ENCODE measurements at regions not wholly inside any gene's neighbourhood (a gene's known extent, or its start where the extent isn't known, plus 50 kb on each side); places are given as distances from the start of the nearest gene placed in this dataset.
"Not testable (repeated sequence)": the region's sequence is repeated elsewhere in the genome, so short reads cannot be mapped to it uniquely, and the experiment has no call there.

DNA sequence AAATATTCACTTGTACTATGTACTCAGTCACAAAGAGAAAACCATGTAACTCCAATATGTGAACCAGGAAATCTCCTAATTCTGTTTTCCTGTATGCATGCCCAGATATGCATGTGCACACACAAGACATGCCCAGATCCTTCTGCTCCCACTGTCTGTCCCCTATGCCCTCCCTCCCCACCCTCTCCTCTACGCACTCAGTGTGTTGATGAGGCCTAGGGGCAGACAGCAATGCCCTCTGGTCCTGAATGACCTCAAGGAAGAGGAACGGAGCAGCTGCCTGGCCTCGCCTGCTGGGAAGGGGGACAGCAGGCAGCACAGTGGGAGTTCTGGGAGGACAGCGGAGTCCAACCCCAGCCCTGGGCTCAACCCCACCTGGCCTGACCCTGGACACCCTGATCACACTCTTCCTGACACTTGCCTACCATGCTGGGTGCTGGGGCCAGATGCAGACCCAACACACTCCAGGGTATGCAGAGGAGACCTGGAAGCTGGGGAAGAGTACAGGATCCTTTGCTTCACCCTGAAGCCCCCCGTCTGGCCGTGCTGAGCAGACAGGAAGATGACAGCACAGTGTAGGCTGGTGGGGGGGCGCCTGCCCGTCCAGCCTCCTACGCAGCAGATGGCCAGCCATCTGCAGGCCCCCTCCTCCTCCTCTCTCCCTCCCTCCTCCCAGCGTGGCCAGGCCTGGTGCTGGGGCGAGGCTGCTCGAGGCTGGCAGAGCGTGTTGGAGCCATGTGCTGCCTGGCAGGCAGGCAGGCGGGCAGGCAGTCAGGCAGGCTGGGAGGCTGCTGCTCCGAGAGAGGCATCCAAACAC lies 106.6 kb upstream of the NCOR2 start:
- peak; percentile 37 for DNase-seq

DNA sequence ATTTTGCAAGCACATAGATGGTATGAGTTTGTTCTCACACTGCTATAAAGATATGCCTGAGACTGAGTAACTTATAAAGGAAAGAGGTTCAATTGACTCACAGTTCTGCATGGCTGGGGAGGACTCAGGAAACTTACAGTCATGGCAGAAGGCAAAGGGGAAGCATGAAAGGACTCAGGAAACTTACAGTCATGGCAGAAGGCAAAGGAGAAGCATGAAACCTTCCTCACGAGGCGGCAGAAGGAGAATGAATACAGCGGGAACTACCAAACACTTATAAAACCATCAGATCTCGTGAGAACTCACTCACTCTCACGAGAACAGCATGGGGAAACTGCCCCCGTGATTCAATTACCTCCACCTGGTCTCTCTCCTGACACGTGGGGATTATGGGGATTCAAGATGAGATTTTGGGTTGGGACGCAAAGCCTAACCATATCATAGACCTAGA lies 101.9 kb upstream of the NCOR2 start:
- not testable (repeated sequence) for DNase-seq

- DNase-seq, result no peak
These were observed 101.2 kb upstream of the NCOR2 start for GRCh38 chr12:124668602-124669001.

GRCh38 chr12:124667506-124668326 lies 100.3 kb upstream of the NCOR2 start:
- DNase-seq, result no peak

DNA sequence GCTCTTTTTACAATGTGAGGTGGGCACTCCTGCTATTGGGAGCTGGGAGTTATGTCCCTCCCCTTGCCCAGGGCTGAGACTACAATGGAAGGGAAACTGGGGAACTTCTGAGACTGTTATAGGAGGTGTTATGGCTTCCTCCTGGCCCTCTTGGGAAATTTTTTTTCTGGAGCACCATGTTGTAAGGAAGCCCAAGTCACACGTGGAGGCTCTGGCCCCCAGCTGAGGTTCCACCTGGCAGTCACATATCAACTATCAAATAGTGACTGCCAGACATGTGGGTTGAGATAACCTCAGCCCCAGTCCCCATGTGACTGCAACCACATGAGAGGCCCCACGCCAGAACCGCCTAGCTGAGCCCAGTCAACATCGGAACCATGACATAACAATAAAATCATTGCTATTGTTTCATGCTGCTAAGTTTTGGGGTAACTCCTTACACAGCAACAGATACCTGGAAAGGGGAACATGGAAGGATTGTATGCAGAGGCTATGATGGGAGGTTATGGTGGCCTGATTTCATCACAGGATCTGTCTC lies 99.4 kb upstream of the NCOR2 start:
- DNase-seq, result no peak

GRCh38 chr12:124665511-124665910 lies 98.1 kb upstream of the NCOR2 start:
- peak; percentile 80 for DNase-seq

GRCh38 chr12:124664395-124665111 lies 97.1 kb upstream of the NCOR2 start:
- DNase-seq, result peak; percentile 30

GRCh38 chr12:124663771-124664366 lies 96.5 kb upstream of the NCOR2 start:
- DNase-seq, result no peak

DNA sequence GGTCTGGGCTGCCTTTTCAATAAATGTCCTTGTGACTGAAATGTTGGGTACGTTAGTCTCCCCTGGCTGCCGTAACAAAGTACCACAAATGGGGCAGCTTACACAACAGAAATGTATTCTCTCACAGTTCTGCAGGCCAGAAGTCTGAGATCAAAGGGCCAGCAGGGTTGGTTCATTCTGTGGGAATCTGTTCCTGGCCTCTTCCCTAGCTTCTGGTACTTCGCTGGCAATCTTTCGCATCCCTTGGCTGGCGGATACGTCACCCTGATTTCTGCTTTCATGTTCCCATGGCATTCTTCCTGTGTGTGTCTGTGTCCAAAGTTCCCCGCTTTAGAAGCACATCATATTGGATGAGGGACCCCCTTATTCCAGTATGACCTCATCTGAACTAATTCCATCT lies 95.8 kb upstream of the NCOR2 start:
- peak; percentile 31 for DNase-seq

DNA sequence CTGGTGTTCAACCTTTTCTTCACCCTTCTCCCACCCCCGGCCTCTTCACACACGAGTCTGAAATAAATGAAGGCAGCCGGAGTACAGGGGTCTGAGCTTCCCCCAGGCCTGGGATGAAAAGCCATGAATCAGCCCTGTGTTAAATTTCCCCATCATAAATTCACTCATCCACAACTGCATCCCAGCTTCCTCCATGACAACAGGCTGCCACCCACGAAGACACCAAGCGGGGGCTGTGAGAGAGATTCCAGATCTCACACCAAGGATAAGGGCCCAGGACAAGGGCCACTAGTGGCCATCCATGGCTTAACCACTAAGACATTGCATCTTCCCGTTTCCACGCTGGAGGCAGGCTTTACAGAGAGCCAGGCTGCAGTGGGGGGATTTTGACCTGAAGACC lies 93.9 kb upstream of the NCOR2 start:
- peak; percentile 64 for DNase-seq

- no peak for DNase-seq
These were observed 93.4 kb upstream of the NCOR2 start for GRCh38 chr12:124660851-124661250.

- DNase-seq, result no peak
These were observed 91.5 kb upstream of the NCOR2 start for GRCh38 chr12:124658806-124659402.

GRCh38 chr12:124658302-124658701 lies 90.9 kb upstream of the NCOR2 start:
- no peak for DNase-seq

DNA sequence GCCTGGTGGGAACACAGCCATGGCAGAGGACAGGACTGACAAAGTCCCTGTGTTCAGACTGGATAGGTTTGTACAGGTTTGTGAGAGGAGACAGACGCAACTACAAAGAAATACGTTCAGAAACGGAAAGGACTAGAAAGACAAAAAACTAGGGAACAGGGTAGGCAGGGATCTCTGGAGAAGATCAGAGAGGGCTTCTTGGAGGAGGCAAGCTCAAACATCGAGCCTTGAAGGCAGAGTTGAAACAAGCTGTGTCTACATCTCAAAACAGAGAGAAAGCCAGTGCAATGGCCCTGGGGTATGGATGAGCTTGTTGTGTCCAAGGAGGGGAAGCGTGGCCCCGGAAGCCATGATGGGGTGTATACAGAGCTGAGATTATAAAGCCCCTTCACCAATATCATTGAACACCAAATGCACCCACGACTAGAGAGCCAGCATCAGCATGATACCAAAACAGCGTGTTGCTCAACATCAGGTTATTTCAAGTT lies 89.6 kb upstream of the NCOR2 start:
- no peak for DNase-seq

- peak; percentile 98 for DNase-seq
These were observed 88.5 kb upstream of the NCOR2 start for GRCh38 chr12:124655698-124656516.

DNA sequence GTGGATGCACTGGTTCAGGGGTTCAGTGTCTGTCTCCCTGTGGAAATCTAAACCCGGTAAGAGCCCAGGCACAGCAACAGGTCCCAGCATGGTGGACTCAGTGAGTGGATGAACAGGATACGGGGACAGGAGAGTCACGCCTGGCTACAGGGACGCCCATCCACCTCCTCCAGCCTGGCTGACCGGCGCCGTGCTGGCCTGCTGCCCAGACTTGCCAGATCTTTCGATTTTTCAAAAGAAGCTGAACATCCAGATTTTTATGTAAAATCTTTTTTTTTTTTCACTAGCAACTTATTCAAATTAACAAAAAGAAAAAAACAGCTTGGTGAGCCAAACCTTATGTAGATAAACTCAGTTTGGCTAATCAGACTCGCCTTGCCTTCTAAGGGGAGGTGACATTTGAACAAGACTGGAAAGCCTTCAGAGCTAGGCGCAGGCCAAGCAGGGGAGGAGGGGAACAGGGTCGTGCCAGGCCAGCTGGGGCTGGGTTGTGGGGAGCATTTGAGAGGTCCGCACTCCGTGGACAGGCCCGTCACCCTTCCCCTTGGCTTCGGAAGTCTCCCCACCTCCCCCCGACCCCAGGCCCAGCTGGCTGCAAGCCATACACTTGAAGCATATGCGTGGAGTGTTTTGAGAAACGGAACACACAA lies 87.8 kb upstream of the NCOR2 start:
- peak; percentile 73 for DNase-seq

DNA sequence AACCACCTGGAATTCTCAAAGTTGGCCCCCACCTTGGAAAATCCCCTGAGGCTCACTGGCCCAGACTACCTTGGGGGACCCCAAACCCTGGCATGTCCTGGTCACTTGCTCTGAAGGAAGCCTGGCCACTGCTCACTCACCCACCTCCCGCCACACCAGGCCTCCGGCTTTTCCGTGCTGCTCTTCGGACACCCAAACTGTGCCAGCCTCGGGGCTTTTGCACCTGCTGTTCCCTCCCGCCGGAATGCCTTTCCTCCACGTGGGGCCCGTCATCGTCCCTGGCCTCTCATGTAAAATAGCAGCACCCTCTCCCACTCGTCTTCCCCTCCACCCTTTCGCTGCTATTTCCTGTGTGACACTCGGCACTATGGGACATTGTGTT lies 87.2 kb upstream of the NCOR2 start:
- no peak for DNase-seq

GRCh38 chr12:124653169-124653931 lies 85.9 kb upstream of the NCOR2 start:
- no peak for DNase-seq

- DNase-seq, result no peak
These were observed 85.2 kb upstream of the NCOR2 start for GRCh38 chr12:124652661-124653060.
